Ishikawa (cell line): ENCODE measurements at regions not wholly inside any gene's neighbourhood (a gene's known extent, or its start where the extent isn't known, plus 50 kb on each side); places are given as distances from the start of the nearest gene placed in this dataset.

Source experiments
- CREB1 ChIP-seq: IDR thresholded peaks from 2 replicates; pipeline ENCODE4 v1.6.1; 2012; ENCODE audit warnings: low read depth
- EGR1 ChIP-seq: IDR thresholded peaks from 2 replicates; pipeline ENCODE4 v1.6.1; 2012
- EP300 ChIP-seq: IDR thresholded peaks from 2 replicates; pipeline ENCODE4 v1.6.1; 2012; ENCODE audit warnings: borderline replicate concordance
- FOXM1 ChIP-seq: IDR thresholded peaks from 2 replicates; pipeline ENCODE4 v1.6.1; 2012; ENCODE audit warnings: low read depth, borderline replicate concordance
- MAX ChIP-seq: IDR thresholded peaks from 2 replicates; pipeline ENCODE4 v1.6.1; 2012
- RAD21 ChIP-seq: IDR thresholded peaks from 2 replicates; pipeline ENCODE4 v1.6.1; 2012; ENCODE audit warnings: low read depth
- REST ChIP-seq: IDR thresholded peaks from 2 replicates; pipeline ENCODE4 v1.6.1; 2012; ENCODE audit warnings: low read depth, mild to moderate bottlenecking
- TAF1 ChIP-seq: IDR thresholded peaks from 2 replicates; pipeline ENCODE4 v1.6.1; 2012; ENCODE audit warnings: low read depth, mild to moderate bottlenecking
- TEAD4 ChIP-seq: IDR thresholded peaks from 2 replicates; pipeline ENCODE4 v1.6.1; 2012
- USF1 ChIP-seq: IDR thresholded peaks from 2 replicates; pipeline ENCODE4 v1.6.1; 2012

- no peak for TF ChIP-seq REST
- no peak for TF ChIP-seq EGR1
- no peak for TF ChIP-seq EP300
- TF ChIP-seq USF1: no peak
- TF ChIP-seq MAX: no peak
- TF ChIP-seq RAD21: no peak
- no peak for TF ChIP-seq CREB1
- TF ChIP-seq TAF1: no peak
- no peak for TF ChIP-seq FOXM1
- TF ChIP-seq TEAD4: no peak
Observed at GRCh38 chr12:42992826-42993225, 403.3 kb upstream of the PRICKLE1 start.
